ENCODE measurements at regions not wholly inside any gene's neighbourhood (a gene's known extent, or its start where the extent isn't known, plus 50 kb on each side); places are given as distances from the start of the nearest gene placed in this dataset.

GRCh38 chr4:27764526-27764837, 903.8 kb downstream of the STIM2 start:
- TF ChIP-seq CTCF (IDR thresholded peaks at IDR 0.05; ENCODE audit: insufficient read depth, low read length) (no peak), POLR2AphosphoS5 (IDR thresholded peaks at IDR 0.05; ENCODE audit: low read depth) (no peak), SPI1 (IDR thresholded peaks at IDR 0.05; ENCODE audit: borderline replicate concordance, low read depth) (no peak), REST (IDR thresholded peaks at IDR 0.05; ENCODE audit: insufficient replicate concordance, low read depth) (no peak), GABPA (IDR thresholded peaks at IDR 0.05; ENCODE audit: low read depth) (no peak)

Data from HL-60 (cell line).